HS-5 (cell line): ENCODE measurements at regions not wholly inside any gene's neighbourhood (a gene's known extent, or its start where the extent isn't known, plus 50 kb on each side); places are given as distances from the start of the nearest gene placed in this dataset.

Source experiments
- DNase-seq: peaks from one replicate; pipeline ENCODE4 v3.0.0-alpha.2; 2012; ENCODE audit warnings: low read depth

DNA sequence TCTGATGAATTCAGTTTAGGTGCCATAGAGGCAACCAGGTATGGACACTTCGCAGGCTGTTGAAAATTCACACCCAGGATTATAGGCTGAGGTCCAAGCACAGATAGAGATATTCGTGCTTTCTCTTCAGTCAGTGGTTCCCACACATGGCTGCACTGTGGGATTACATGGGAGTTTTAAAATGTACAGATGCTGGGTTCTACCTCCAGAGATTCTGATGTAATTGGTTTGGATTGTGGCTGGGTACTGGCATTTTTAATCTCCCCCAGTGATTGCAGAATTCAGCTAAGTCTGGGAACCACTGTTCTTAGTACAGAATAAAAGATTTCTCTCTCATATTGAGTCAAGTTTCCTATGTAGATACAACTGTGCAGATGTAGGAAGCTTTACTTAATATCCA, 91.6 kb downstream of the FOXB1 start:
- no peak for DNase-seq

DNA sequence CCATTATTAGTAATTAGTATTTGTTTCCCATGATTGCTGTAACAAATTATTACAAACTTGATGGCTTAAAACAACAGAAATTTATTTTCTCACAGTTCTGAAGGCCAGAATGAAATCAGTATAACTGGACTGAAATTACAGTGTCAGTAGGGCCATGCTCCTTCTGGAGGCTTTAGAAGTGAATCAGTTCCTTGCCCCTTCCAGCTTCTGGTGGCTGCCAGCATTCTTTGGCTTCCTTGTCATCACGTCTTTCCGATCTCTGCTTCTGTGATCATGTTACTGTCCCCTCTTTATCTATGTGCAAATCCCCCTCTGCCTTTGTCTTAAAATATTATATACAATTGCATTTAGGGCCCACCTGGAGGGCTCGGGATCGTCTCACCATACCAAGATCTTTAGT, 92.0 kb downstream of the FOXB1 start:
- peak; percentile 43 for DNase-seq

DNA sequence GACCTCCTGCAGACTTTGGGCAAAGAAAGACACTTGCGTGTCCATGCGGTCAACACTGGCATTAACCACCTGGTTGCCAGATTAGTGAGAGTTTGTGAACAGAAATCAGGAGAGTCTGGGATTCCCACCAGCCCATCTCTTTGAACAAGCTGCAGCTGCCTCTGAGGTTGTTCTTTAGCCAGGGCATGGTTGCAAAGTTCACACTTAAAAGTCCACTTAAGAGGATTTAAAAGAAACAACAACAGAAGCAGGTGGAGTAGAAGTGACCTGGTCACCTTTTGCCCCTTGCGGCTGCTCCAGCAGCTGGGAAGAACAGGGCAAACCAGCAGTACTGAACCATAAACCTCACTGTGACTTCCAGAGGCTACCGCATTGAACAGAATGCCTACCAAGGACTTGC, 97.3 kb downstream of the FOXB1 start:
- DNase-seq = no peak

DNA sequence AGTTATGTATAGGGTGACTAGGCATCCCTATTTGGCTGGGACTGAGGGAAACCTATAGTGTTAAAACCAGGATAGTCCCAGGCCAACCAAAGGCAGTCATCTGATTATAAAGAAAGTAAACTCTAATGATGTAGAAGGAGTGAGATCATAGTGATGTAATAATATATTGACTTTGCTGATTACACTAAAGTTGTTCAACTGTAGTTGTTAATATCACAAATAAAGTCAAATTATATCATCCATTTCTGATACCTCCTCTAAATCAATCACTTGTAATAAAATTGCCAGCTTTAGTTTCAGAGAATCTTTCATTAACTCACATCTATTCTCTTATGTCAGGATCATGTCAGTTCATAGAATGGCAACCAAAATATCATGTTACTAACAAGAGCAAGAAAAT, 98.6 kb downstream of the FOXB1 start:
- DNase-seq = no peak

DNA sequence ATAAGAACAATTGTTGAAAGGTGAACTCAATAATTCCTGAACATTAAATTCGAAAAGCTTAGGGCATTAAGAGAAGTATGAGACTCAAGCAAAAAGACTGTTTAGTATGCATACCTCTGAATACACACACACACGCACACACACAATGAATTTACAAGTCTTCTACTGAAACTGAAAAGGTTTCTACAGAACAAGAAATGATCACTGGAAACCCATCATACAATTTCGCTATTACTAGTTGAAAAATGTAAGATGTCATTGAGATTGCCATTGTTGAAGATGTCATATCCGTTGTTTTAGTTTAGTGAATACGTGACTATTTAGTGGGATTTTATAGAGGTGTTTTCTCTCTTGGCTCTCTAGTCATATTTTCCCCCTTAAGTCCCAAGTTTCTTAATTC, 106.8 kb downstream of the FOXB1 start:
- no peak for DNase-seq

DNA sequence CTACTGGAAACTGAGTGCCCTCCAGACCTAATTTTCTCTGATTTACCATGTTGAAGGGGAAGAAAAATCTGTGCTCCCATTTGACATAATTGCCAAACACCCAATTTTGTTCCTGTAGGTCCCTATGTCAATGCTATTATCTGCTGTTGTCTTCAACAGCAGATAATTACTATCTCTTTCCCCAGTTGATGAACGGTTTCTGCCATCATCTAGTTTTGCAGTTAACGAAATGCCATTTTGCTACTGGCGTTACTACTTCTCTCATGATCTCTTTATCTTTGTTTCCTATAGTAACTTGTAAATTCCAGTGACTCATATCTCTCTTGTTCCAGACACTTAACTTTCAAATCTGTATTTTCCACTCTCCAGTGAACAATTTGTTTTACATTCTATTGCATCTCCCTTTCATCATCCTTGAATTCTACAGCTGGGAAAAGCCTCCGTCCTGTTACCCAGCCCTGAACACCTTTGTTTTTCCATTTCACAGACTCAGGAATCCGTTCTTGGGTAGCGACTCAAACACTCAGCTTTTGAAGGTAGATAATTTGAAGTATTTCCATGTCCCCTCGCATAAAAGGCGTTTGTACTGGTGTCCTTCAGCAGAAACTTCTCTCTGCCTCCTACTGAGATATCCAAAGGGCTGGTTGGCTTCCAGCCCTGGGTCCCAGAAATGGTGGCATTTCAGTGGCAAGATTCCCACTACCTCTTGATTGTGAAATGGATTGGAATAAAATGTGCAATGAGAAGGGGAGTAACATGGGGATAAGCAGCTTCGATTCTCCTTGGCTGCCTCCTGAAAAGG, 111.7 kb downstream of the FOXB1 start:
- no peak for DNase-seq

DNA sequence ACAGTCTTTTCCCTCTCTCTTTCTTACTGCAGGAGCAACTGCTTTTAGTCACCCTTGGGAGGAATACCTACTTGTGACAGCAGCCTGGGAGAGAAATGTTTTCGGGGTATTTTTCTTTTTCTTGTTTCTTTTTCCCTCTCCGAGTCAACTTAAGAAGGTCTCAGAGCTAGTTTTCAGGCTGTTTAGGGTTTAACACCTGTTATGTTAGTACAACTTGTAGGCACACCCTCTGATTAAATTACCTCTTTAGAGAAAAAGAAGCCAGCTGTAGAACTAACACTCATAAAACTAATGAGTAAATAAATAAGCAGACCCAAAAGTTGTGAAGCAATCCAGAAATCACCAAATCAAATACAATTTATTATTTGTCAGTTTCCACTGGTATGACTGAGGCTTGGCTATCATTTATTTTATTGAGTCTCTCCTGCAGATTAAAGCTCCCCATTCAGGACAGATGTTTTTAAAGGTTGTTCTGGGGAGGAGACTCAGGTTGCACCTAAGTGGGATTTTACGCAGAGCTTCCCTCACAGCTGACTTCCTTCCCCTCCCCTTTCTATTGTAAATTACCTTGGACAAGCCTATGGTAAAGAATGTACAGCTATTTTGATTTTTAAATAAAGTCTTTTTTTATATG, 112.5 kb downstream of the FOXB1 start:
- DNase-seq = no peak

DNA sequence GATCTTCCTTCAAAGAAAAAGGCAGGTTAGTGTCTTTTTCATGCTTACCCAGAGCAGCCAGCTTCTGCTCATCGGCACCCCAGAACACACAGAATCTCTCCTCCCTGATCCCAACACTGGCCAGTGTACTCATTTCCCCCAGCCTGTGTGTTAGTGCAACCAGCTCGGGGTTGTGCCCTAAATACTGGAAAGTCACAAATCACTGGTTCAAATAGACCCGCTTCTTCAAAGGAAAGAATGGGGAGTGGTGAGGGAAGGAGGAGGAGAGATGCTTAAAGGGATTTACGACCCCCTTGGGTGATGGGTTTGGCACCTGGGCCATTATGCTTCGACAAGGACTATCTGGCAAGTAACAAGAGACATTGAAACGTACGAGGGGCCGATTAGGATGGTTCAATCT, 114.0 kb downstream of the FOXB1 start:
- no peak for DNase-seq

DNA sequence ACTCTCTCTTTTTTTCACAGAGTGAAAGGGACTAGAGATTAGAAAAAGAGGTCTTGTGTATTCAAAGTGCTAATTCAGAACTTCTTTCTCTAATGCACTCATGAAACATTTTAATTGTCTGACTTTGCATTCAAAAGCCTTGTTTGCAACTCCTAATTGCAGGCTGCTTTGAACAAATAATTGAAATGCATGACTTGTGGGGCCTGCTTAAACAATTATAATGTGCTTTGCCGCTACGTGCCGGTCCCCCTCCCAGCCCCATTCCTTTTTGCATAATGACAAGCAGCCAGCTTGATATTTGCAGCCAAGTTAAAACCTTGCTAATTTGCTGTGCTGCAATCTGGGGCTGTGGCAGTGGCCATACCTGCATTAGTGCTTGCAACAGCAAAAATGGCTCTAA, 114.5 kb downstream of the FOXB1 start:
- no peak for DNase-seq

DNA sequence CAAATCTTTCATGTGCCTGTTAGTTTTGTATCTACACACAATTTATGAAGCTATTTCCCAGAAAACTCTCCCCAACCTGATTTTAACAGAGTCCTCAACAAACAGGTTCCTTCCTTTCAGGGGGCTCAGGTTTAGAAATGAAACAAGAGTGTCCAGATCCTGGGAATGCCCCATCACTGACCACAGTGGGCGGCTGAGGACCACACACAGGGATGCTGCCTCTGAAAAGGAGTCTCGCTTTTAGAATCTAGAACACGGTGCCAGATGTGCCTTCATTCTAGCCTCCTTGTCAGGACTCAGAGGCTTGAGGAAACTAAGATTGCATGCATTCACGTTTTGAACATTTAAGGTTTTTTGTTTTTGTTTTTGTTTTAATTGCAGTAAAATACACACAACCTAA, 115.0 kb downstream of the FOXB1 start:
- no peak for DNase-seq

DNA sequence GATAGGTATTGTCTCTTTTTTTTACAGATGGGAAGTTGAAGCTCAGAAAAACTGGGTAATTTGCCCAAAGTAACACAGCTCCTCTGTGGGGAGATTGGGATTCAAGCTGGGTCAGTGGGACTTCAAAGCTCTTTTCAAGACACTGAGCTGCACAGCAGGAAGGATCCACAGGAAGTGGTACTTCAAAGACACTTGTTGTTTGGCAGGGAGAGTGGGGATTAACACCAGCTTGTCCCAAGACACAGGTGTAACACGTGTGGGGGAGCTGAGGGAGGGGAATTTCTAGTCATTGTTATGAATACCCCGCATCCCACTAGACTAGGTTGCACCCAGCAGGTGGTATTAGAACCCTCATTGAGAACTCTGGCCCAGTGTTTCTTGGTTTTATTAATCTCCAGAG, 116.0 kb downstream of the FOXB1 start:
- no peak for DNase-seq

DNA sequence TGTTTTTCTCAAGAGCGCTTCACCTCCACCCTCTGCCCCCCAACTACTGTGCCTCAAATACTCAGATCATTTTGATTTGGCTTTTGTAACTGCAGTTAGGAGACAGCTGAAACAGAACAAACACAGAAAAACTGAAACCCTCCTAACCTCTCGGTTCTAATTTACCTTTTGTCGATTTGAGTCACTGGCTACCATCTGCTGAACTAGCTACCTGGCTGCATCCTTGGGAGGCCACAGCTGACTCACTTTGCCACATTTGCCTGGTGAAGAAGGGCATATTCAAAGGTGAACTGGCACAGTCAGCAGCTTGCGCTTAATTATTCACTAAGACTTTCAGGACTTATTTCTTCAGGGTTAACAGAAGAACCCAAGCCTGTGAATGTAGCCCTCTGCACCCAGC, 117.7 kb downstream of the FOXB1 start:
- no peak for DNase-seq

DNA sequence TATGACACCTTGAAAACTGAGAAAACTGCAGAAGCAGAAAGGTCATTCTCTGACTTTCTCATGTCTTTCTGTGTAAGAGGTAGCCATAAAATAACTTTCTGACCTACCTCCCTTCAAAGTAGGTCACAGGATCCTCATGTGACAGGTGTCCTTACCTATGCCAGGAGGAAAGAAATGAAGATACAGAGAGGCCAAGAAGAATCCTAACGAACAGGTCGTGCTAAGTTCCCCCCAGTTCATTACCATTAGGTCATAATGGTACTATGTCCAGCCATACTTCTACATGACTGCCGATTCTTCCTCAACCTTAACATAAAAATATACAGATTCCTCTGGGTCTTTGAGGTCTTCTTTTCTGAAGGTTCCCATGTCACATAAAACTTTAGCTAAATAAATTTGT, 118.6 kb downstream of the FOXB1 start:
- DNase-seq = no peak

DNA sequence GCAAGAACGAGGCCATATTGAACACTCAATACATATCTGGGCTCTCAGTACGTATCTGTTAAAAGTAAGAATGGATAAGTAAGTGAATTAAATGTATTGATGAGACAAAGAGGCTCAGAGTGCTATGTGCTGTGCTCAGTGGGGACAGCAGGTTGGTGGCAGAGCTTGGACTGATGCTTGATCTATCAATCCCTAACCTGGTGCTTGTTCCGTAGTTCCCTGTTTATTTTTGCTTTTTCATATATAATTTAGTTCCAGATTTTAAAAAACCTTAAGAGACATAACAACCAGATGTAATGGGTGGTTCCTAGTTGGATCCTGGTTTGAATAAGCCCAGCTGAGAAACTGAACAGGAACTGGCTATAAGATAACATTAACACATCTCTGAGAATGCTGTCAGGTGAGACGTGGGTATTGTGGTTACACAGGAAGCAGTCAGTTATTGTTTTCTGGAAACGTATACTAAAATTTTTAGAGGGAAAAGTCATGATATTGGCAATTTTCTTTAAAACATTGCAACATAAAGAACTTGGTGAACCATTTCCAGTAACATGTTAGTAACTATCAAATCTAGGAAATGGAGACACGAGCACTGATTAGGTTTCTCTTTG, 120.5 kb downstream of the FOXB1 start:
- DNase-seq = no peak

DNA sequence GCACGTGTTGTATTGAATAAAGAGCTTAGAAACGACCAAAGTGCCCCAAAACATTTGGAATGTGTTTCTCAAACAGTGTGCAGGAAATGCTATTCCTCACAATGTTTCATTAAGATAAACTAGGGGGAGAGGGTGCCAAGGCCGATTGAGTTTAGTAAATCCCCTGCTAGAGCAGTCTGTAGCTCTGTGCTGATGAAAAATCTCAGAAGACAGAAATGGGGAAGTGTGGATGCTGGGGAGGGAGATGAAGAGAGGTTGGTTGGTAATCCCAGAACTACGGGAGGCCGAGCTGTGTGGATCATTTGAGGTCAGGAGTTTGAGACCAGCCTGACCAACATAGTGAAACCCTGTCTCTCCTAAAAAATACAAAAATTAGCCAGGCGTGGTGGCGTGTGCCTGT, 121.2 kb downstream of the FOXB1 start:
- DNase-seq = no peak

DNA sequence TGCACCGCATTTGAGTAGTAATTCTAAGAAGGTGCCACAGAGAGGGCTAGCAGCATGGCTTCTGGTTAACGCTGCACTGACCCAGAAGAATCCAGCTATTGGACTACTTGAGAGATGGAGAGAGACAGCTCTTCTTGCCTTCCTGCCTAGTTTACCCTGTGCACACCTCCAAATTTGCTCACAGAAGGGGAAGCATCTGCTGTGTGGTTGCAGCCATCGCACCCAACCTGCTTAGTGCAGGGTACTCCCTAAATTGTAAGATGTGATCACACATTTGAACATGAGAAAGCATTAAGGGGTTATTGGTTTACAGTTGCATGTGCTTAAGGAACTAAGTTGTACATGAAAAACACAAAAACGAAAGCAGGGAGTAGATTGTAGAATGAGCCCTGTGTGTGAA, 122.1 kb downstream of the FOXB1 start:
- DNase-seq = no peak

DNA sequence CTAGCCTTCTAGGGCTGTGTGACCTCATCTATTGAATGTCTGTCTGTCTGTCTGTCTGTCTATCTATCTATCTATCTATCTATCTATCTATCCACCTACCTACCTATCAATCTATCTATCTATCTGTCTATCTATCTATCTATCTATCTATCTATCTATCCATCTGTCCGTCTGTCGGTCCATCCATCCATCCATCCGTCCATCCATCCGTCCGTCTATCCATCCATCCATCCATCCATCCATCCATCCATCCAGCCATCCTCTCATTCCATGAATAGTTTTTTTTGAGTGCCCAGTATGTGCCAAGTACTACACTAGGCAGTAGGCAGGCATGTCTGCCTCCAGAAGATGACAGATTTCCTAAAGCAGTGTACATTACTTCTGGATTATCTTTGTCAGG, 122.5 kb downstream of the FOXB1 start:
- DNase-seq = no peak

DNA sequence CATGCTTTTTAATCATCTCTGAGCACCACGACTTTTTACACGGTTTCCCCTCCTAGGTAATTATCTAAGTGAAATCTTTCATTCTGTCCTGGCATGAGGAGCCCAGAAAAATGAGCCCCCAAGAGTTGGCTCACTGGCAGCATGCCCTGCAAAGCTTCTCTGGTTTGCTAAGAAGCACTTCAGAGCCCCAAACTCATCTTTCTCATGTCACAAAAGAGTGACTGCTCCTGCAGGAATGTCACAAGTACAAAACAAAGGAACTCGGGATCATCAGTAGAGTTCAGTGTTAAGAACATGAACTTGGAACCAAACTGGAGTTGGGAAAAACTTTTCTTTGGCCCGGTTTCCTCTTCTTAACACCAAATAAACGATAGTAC, 123.9 kb downstream of the FOXB1 start:
- DNase-seq = no peak

DNA sequence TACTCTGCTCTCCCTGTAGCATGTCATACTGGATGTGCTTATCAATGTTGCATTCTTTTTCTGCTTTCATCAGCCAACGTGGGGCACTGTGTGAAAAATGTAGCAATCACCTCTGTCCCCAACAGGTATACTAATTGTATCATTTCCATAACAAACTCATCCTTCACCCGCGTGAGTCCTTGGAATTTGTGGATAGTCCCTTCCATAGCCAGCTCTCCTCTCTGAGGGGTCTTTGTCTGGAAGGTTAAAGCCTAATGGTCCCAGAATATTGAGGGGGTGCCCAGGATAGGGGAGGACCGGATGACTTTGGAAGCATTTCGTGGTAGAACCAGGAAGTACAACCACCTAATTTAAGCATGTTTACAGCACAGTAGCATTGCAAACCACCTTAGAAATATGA, 124.6 kb downstream of the FOXB1 start:
- DNase-seq = no peak

DNA sequence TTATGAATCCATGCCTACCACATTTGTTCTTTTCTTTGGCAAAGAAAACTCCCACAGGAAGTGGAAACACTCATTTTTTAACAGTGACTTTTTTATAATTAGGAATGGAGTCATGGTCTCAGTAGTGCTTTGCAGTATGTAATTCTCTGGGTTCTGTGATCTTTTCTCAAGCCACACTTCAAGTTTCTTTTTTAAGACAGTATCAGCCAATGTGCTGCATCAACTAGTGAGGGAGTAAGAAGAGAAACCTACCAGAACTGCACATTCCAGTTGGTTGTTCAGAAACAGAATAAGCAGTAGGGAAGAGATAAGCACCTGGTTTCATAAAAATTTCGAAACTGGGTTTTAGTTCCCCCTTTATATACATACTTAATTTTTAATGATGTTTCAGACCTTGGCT, 126.3 kb downstream of the FOXB1 start:
- DNase-seq = no peak

DNA sequence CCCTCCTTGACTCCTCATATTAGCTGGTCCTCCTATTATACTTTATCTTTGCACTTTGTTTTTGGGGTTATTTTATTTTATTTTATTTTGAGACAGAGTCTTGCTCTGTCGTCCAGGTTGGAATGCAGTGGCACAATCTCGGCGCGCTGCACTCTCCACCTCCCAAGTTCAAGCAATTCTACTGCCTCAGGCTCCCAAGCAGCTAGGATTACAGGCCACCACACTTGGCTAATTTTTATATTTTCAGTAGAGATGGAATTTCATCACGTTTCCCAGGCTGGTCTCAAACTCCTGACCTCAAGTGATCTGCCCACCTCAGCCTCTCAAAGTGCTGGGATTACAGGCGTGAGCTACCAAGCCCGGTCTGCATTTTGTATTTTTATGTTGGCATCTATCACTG, 126.7 kb downstream of the FOXB1 start:
- no peak for DNase-seq

DNA sequence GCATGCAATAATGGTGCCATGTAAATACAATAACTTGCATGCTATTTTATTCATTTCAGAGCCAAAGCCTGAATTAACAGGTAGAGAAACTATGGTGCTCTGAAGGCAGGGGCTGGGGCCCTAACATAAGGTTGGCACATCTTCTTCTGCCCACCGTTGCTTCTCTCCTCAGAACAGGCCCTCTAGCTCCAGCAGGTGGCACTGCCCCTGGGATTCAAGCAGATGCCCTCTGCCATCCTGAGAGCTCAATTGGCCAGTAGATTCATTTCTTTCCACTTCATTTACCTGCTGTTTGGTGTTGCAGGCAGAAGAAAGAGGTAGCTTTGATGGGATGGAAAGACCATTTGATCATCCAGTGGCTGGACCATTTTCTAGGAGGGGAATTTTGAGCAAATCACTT, 130.5 kb downstream of the FOXB1 start:
- no peak for DNase-seq

DNA sequence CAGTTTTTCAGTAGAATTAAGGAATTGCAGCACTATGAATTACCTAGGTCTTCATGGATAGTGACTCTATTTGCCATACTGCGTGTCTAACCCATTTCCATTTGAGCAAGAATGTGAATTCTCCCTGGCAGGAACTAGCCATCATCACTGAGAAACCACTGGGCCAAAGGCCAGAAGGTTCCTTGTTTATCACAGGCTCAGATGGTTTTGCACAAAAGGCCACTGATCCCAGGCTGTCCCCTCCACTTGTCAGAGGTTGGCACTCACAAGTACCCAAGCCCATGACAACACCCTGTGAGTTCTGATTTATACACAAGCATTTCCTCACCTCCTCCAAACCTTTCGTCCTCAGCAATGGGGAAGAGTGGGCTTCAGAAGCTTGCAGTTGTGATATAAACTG, 131.8 kb downstream of the FOXB1 start:
- DNase-seq = no peak
